HG03378 (cell line): ENCODE measurements at regions not wholly inside any gene's neighbourhood (a gene's known extent, or its start where the extent isn't known, plus 50 kb on each side); places are given as distances from the start of the nearest gene placed in this dataset.
"Not testable (repeated sequence)": the region's sequence is repeated elsewhere in the genome, so short reads cannot be mapped to it uniquely, and the experiment has no call there.

ENCODE experiments used
- ATAC-seq: cut with Tn5 transposase; IDR thresholded peaks from one replicate; pipeline ENCODE4 v1.9.1; 2021; ENCODE audit warnings: mild to moderate bottlenecking, moderate library complexity; ENCODE audit not compliant: unreplicated experiment

DNA sequence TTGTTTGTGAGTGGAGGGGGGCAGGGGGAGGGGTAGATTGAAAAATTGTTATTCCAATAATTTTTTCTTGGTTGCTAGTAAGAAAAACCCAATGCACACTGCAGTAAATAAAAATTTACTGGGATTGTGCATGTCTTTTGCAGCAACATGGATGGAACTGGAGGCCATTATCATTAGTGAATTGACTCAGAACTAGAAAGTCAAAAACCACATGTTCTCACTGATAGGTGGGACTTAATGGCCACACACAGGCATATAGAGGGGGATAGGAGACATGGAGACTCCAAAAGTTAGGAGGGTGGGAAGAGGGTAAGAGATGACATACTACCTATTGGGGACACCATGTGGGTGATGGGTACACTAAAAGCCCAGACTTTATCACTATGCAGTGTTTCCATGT lies 67.2 kb downstream of the BUB3 start:
- no peak for ATAC-seq

DNA sequence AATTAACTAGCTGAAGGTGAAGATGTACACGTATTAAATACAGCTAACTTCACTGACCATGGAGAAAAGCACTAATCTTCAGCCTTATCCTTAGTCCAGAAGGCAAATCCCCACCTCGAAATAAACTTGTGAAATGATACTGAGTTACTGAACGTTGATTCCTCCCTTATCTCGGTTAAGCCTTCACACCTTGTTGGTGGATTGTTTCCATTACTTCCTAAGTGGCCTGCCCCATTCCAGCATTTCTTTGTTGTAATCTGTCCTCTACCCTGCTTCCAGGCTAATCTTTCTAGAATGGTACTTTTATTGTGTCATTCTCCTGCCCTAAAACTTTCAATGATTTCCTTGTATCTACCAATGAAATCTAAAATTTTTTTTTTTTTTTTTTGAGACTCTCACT lies 68.6 kb downstream of the BUB3 start:
- ATAC-seq = no peak

DNA sequence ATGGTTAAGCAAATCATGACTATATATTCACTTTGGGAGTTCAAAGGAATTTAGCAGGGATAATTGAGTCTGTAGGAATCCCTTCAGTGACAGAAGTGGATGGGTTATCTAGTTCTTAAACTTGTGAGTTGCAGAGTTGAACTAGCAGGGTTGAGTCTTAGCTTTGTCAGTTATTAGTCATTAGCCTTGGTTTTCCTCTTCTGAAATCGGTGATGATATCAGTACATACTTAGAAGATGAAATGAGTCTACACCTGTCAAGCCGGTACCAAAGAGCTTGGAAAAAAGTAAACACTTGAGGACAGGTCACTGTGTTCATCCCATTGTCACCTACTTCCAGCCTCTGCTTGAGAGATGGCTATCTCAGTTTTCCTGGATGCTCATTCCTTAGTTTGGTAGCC lies 73.5 kb downstream of the BUB3 start:
- ATAC-seq = no peak

DNA sequence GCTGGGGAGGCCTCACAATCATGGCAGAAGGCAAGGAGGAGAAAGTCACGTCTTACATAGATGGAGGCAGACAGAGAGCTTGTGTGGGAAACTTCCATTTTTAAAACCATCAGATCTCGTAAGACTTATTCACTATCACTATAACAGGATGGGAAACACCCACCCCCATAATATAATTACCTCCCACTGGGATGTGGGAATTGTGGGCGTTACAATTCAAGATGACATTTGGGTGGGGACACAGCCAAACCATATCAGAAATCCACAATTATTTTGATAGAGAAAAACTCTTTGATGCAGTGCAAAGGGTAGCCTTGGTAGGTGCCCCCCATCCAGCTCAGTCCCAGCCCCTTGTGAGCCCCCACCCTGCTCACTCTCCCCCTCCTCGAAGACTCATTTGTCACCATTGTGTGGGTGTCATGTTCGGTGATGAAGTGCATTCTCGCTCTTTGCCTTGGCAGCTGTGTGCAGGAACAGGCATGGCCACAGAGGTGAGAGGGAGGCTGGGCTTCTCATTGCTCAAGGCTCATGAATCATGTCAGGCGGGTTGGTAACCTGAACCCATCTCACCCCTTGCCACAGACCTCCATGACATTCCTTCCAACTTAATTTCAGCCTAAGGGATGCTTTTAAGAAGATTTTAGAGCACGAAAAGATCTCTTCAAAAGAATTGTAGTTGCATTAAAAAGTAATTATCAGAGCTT lies 75.9 kb downstream of the BUB3 start:
- ATAC-seq = no peak

DNA sequence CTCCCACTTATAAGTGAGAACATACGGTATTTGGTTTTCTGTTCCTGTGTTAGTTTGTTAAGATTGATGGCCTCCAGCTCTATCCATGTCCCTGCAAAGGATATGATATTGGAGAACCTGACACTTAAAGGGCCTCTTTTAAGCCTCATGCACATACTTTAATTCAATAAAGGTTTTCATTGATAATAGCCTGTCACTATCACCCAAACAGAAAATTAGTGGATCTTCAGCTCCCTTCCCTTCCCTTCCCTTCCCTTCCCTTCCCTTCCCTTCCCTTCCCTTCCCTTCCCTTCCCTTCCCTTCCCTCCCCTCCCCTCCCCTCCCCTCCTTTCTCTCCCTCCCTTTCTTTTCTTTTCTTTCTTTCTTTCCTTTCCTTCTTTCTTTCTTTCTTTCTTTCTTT lies 78.7 kb downstream of the BUB3 start:
- ATAC-seq = not testable (repeated sequence)

DNA sequence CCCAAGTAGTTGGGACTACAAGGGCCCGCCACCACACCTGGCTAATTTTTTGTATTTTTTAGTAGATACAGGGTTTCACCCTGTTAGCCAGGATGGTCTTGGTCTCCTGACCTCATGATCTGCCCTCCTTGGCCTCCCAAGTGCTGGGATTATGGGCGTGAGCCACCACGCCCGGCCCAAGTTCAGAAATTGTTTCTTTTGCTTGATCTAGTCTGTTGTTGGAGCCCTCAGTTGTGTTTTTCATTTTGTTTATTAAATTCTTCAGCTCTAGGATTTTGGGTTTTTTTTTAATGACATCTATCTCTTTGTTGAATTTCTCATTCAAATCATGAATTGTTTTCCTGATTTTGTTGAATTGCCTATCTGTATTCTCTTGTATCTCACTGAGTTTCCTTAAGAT lies 80.8 kb downstream of the BUB3 start:
- not testable (repeated sequence) for ATAC-seq

DNA sequence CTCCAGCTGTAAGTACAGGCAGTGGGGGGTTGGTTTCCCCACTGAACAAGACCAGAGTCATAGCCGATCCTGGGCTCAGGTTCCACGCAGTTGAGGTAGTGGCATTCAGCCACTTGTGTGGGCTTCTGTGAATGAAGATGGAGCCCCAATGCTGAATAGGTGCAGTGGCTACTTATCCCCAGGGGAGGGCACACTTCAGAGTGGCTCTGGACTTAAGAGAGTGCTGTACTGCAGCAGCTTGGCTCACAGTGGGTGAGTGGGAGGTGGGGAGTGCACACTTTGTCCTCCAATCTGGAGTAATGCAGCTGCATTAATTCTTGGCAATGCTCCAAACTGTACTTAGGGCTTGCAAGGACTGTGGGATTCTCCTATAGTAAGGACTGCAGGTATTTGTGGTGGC lies 81.9 kb downstream of the BUB3 start:
- no peak for ATAC-seq

DNA sequence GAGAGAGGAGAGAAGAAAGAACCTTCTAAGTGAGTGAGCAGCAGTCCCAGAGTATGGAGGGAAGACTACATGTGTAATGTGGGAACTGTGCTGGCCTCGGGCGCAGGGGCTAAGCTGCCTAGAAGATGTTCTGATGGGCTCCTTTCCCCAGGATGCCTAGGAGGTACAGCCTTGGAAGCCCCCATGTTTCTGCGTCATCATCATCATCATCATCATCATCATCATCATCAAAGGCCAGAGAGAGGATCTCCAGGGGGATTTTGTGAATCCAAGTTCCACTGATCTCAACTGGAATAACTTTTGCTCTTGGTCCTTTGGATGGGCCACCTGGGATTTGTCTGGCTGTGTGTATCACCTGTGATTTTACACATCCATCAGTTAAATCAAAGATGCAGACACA lies 86.0 kb downstream of the BUB3 start:
- ATAC-seq = no peak

DNA sequence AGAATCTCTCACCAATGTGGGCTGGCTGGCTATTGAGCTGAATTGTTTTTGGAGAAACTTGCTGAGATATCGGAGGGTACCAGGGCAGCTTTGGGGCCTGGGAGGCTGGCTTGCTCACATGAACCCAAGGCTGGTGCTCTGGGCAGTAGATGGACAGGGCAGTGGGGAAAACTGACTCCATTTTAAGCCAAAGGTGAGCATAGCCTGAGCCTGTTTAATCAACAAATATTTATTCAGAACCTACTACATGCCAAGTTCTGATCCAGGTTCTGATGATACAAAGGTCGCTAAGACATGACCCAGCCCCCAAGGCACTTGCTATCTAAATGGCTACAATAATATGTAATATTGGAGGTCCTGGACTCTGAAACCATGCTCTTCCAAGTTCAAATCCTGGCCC lies 86.6 kb downstream of the BUB3 start:
- ATAC-seq = no peak

DNA sequence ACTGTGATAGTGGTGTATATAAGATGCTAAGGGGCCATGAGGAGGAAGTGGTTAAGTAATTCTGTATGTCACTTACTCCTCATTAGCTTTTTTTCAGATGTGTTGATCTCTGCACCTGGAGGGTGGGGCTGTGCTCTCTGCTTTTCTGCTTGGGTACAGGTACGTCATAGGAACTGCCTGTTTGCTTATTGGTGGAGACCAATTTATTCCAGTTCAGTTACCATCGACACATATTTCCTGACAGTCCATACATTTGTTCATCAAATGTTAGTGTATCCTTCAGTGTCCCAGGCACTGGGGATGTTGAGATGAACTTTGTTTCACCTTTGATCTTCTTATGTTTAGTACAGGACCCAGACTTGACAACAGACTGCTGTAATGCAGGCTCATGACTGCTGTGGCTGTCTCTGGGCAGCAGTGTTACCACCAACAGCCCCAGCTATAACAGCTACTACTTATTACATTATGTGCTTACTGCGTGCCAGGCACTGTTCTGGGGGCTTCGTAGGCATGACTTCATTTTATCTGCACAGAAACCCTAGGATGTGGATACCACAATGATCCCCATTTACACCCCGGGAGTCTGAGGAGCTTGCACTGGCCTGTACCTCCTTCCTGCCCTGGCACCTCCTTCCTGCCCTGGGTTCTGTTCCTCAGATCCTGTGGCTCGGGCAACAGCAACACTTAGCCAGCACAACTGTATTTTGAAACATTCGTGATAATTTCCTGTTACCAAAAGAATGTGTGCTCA lies 87.4 kb downstream of the BUB3 start:
- no peak for ATAC-seq

DNA sequence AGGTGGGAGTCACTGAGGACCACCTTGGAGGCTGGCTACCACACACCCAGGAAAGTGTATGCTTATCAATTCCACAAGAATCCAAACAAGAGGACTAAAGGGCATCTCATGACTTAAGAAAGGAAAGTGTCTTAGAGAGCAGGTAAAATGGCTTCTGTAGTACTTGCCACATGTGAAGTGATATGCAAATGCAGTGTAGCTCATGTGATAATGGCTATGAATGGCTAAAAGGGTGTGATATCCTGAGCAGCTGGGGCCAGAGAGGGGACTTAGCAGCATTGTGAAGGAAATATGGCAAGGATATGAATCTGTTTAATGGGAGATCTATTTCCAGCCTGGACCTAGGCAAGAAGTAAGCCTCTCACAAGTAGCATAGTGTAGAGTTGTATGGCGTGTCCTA lies 90.5 kb downstream of the BUB3 start:
- ATAC-seq = no peak

DNA sequence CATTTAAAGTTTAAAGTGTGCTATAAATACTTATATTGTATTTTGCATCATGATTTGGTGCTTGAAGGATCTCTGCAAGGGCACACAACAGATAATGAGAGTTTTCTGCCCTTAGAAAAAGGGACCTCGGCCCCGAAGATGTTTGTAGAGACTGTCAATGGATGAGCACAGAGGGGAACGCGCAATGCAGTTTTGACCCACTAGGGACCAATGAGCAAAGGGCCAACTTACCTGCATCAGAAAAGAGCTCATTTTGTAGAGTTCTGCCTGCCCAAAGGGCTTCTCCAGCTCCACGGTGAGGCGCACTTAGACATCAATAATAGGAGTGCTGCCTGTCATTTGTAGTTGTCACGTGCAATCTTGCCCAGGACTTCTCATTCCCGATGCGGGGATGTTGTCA lies 91.1 kb downstream of the BUB3 start:
- ATAC-seq = no peak

DNA sequence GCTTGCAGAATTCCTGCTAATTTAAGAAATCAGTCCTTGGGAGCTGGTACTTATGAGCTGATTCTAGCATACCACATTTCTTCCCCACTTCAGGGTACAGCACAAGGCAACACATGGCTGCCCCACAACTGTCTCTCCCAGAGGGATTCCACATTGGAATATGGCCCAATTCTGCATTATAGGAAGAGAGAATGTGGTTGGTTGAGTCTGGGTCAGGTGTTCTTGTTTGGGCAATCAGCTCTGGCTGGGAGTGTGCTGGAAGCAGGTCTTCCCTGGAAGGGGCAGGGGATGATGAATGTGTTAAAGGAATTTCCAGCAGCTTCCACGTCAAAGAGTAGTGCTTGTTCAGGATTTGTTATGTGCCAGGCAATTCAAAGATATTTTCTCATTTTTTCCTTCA lies 95.7 kb downstream of the BUB3 start:
- no peak for ATAC-seq

DNA sequence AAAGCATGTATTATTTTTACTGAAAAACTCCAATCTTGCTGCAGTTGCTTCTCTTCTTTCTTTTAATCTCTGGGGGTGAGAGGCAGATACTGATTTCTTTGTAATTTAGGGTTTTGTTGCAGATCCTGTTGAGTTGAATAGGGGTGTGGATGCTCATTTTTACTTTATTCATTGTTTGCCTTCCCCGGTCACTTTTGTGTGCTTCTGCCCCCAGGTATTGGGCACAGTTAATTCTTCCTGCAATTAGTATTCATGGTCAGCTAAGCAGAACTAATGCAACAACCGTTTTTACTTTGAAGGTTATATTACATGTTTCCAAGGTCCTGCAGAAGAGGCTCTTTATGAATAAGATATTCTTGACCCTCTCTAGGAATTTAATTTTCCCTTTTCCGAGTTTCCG lies 96.4 kb downstream of the BUB3 start:
- no peak for ATAC-seq

DNA sequence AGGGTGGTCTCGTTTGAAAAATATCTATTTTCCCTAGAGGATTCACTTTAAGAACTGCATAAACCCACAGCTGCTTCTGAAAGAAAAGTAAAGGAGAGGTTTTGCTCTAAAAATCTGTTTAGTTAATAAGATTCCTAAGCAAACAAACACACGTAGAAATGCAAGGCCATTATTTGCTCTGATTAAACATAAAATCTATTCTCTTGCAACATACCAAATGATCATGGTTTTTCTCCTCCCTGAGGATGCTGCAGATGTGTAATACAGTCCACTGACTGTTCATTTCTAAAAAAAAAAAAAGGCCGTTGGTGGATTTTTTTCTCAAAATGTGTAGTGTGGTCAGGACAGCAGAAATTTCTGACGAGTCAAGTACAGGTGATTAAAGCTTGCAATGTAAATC lies 98.6 kb downstream of the BUB3 start:
- ATAC-seq = no peak

DNA sequence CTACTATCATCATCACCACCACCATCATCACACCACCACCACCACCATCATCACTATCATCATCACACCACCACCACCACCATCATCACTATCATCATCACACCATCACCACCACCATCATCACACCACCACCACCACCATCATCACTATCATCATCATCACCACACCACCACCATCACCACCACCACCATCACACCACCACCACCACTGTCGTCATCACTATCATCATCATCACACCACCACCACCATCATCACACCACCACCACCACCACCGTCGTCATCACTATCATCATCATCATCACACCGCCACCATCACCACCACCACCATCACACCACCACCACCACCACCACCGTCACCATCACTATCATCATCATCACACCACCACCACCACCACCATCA lies 100.1 kb downstream of the BUB3 start:
- not testable (repeated sequence) for ATAC-seq

DNA sequence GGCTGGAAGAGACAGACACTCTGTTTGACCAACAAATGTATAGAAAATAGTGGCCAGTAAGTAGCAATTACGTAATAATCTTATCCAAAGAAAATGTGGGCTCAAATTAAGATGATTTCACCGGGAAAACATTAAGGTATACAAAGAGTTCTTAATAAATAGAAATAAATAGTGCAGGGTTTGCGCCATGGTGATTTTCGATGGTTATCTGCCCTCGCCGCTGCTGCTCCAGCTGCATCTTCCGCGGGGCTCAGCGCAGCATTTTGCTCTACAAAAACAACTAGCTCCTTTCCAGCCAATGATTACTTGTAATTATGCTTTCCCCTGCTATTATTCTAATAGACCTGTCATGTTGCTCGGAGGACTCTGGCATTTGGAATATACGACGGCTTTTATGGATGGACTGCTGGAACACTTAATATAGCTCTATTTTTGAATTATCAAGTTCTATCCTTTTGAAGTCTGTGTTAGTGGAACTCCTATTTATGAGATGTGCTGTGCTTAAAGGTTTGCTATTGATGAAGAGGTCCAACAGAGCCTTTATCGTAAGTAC lies 103.8 kb downstream of the BUB3 start:
- no peak for ATAC-seq

DNA sequence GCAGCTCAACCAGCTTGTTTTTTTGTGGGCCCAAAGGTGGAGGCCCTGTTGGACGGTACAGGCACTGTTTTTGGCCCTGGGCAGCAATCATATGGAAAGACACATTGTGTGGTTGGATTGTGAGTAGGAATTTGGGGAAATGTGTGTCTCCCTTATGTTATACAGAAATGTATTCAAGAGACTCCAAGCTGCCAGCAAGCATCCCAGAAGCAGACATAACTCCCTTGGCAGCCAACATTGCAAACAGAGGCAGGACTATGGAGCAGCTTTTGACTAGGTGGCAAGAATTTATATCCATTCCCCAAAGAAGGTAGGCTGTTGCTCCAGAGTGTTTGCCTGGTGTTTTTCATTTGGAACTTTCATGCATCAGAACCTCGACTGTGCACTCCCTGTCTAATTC lies 104.9 kb downstream of the BUB3 start:
- ATAC-seq = no peak

DNA sequence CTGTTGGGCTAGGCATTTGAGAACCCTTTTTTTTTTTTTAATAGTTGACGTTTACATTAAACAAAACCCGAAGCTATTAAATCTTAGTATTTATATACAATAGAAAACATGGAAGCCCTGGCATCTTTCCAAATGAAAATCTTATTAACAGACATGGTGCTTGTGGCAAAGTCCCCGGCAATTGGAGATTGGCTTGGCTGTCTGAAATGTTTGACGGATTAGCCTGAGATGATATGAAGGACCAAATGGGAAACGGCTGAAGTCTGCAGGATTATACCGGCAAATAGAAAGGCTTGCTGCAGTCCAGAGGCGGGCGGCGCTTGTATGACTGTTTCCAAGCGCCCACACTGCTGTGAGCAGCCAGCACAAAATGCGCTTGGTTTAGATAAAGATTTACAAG lies 105.6 kb downstream of the BUB3 start:
- ATAC-seq = no peak

DNA sequence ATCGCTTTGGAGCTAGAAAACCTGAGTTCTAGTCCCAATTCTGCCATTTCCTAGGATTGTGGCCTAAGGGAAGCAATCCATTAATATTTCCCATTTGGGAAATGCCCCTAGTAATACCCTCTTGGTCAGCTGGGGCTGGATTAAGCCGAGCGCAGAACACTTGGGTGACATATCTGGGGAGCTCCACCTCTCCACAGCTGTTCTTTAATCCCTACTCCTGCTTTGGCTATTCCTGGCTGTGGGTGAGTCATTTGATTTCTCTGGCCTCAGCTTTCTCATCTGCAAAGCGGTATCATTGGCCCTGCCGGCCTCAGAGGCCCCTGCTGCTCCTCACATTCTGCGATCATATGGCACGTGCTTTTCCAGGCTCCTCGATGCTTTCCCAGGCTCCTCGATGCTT lies 108.3 kb downstream of the BUB3 start:
- ATAC-seq = no peak

DNA sequence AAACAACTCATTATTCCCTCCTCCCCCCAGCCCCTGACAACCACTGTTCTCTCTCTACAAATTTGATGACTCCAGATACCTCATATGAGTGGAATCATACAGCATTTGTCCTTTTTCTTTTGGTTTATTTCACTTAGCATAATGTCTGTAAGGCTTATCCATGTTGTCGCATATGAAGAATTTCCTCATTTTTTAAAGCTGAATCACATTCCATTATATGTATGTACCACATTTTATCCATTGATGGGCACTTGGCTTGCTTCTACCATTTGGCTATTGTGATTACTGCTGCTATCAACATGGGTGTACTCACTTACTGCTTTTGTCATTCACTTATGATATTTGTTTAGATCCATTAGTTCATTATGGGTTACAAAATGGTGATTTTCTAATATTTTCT lies 112.8 kb downstream of the BUB3 start:
- ATAC-seq = no peak

DNA sequence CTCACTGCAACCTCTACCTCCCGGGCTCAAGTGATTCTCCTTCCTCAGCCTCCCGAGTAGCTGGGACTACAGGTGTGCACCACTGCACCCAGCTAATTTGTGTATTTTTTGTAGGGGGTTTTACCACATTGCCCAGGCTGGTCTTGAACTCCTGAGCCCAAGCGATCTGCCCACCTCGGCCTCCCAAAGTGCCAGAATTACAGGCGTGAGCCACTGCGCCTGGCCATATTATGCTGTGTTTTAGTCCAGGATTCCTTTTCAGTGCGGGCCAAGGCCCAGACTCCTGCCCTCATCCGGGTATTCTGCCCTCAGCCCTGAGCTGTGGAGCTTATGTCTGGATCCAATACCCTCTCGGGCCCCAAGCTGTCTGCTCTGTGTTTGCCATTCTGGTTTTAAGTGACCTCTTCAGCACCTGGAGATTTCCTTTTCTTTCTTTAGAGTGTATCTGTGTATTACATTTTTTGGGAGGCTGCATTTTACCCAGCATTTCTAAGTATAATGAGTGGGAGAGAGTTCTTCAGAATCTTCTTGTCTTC lies 114.9 kb downstream of the BUB3 start:
- ATAC-seq = no peak
